Mesenchymal stem cell (in vitro differentiated cells and primary cell): ENCODE measurements at regions not wholly inside any gene's neighbourhood (a gene's known extent, or its start where the extent isn't known, plus 50 kb on each side); places are given as distances from the start of the nearest gene placed in this dataset.

Experiments
- DNase-seq: peaks from one replicate; pipeline ENCODE4 v3.0.0-alpha.2; 2013
- H2AFZ ChIP-seq: one replicate; pipeline ENCODE4 v1.6.1; 2013; ENCODE audit warnings: low read depth, mild to moderate bottlenecking, control low read depth, inconsistent platforms, low read length, moderate library complexity
- H2AK5ac ChIP-seq: 2 replicates; pipeline ENCODE4 v1.6.1; 2013; ENCODE audit warnings: low read length, moderate library complexity, mild to moderate bottlenecking, inconsistent platforms; ENCODE audit not compliant: severe bottlenecking
- H2BK120ac ChIP-seq: one replicate; pipeline ENCODE4 v1.6.1; 2013; ENCODE audit warnings: low read depth, mild to moderate bottlenecking, inconsistent platforms, low read length, moderate library complexity
- H2BK12ac ChIP-seq, 2 experiments: one replicate each; pipeline ENCODE4 v1.6.1; 2013; ENCODE audit warnings: inconsistent platforms in 2 of 2, low read length in 2 of 2, mild to moderate bottlenecking in 2 of 2, moderate library complexity in 2 of 2, control low read depth in 1 of 2
- H2BK15ac ChIP-seq: one replicate; pipeline ENCODE4 v1.6.1; 2013; ENCODE audit warnings: mild to moderate bottlenecking, low read depth, inconsistent platforms; ENCODE audit not compliant: poor library complexity, severe bottlenecking
- H2BK5ac ChIP-seq: 2 replicates; pipeline ENCODE4 v1.6.1; 2013; ENCODE audit warnings: low read depth, mild to moderate bottlenecking, low read length, control low read depth, inconsistent platforms; ENCODE audit not compliant: poor library complexity, severe bottlenecking
- H3K14ac ChIP-seq, 2 experiments: one replicate each; pipeline ENCODE4 v1.6.1; 2013; ENCODE audit warnings: inconsistent platforms in 2 of 2, low read length in 2 of 2, control low read depth in 1 of 2, mild to moderate bottlenecking in 1 of 2, moderate library complexity in 1 of 2
- H3K18ac ChIP-seq, 2 experiments: one replicate each; pipeline ENCODE4 v1.6.1; 2013; ENCODE audit warnings: inconsistent platforms in 2 of 2, low read length in 2 of 2, control low read depth in 1 of 2, low read depth in 1 of 2, mild to moderate bottlenecking in 1 of 2
- H3K23ac ChIP-seq, 2 experiments: one replicate each; pipeline ENCODE4 v1.6.1; 2013; ENCODE audit warnings: inconsistent platforms in 2 of 2, low read length in 2 of 2, mild to moderate bottlenecking in 2 of 2, moderate library complexity in 2 of 2, control low read depth in 1 of 2
- H3K27ac ChIP-seq: 2 replicates; pipeline ENCODE4 v1.5.1; 2013; ENCODE audit warnings: mild to moderate bottlenecking, moderate library complexity, low read length, control low read depth, inconsistent platforms; ENCODE audit not compliant: poor library complexity, severe bottlenecking
- H3K27me3 ChIP-seq, 2 experiments: 2 replicates each; pipeline versions ENCODE4 v1.6.1 to v1.7.0; 2013; ENCODE audit warnings: low read length in 2 of 2, mild to moderate bottlenecking in 2 of 2, moderate library complexity in 2 of 2, control low read depth in 1 of 2, inconsistent platforms in 1 of 2; ENCODE audit not compliant: control insufficient read depth in 1 of 2, insufficient read depth in 1 of 2
- H3K36me3 ChIP-seq, 2 experiments: 2 replicates each; pipeline versions ENCODE4 v1.6.1 to v1.7.0; 2013; ENCODE audit warnings: low read length in 2 of 2, control low read depth in 1 of 2, inconsistent platforms in 1 of 2, low read depth in 1 of 2, mild to moderate bottlenecking in 1 of 2; ENCODE audit not compliant: insufficient read depth in 2 of 2, control insufficient read depth in 1 of 2
- H3K4ac ChIP-seq, 2 experiments: one replicate each; pipeline ENCODE4 v1.6.1; 2013; ENCODE audit warnings: inconsistent platforms in 2 of 2, low read length in 2 of 2, mild to moderate bottlenecking in 2 of 2, moderate library complexity in 2 of 2, control low read depth in 1 of 2, low read depth in 1 of 2
- H3K4me1 ChIP-seq: 2 replicates; pipeline ENCODE4 v1.6.1; 2013; ENCODE audit warnings: low read depth, low read length, control low read depth; ENCODE audit not compliant: control insufficient read depth, insufficient read depth
- H3K4me2 ChIP-seq: 2 replicates; pipeline ENCODE4 v1.6.1; 2013; ENCODE audit warnings: low read length, mild to moderate bottlenecking, inconsistent platforms; ENCODE audit not compliant: poor library complexity, severe bottlenecking
- H3K4me3 ChIP-seq, 2 experiments: 2 replicates each; pipeline versions ENCODE4 v1.5.1 to v1.7.0; 2013; ENCODE audit warnings: low read length in 2 of 2, mild to moderate bottlenecking in 2 of 2, control low read depth in 1 of 2, low read depth in 1 of 2; ENCODE audit not compliant: insufficient read depth in 1 of 2
- H3K79me1 ChIP-seq: replicated peaks from 2 replicates; pipeline ENCODE4 v1.6.1; 2013; ENCODE audit warnings: mild to moderate bottlenecking, control low read depth, low read length, inconsistent platforms; ENCODE audit not compliant: poor library complexity, severe bottlenecking
- H3K9ac ChIP-seq: 2 replicates; pipeline ENCODE4 v1.7.0; 2013; ENCODE audit warnings: mild to moderate bottlenecking, low read length, moderate library complexity
- H3K9me3 ChIP-seq: 2 replicates; pipeline ENCODE4 v1.7.0; 2013; ENCODE audit warnings: mild to moderate bottlenecking, low read length; ENCODE audit not compliant: control insufficient read depth
- H4K8ac ChIP-seq: one replicate; pipeline ENCODE4 v1.6.1; 2013; ENCODE audit warnings: inconsistent platforms, mild to moderate bottlenecking, low read length, moderate library complexity
- H4K91ac ChIP-seq: one replicate; pipeline ENCODE4 v1.6.1; 2013; ENCODE audit warnings: mild to moderate bottlenecking, low read length, inconsistent platforms
- WGBS: methylation state at CpG from one replicate; pipeline ENCODE4 v1.1.7; 2013; ENCODE audit warnings: mixed read lengths; 5-methylcytosine and 5-hydroxymethylcytosine counted together

GRCh38 chr7:66871076-66871475 lies 49.9 kb upstream of the TMEM248 start:
- Histone ChIP-seq H3K9ac (no peak overlapping the region), H3K4me1 (no peaks in the 10 kb centered on the region), H2AFZ (no peak overlapping the region), H3K18ac (no peak overlapping the region), H3K79me1 (peaks cover 2% of the 10 kb centered on the region), H3K4ac (no peak overlapping the region), H3K4me3 (no peak overlapping the region), H2BK120ac (no peak overlapping the region), H3K23ac (no peak overlapping the region), H3K9me3 (no peaks in the 10 kb centered on the region), H2BK5ac (no peak overlapping the region), H3K27me3 (no peaks in the 10 kb centered on the region), H2BK12ac (no peak overlapping the region), H3K4me2 (no peak overlapping the region), H3K14ac (no peak overlapping the region), H3K36me3 (peaks cover 5 to 20% of the 10 kb centered on the region in 2 experiments), H3K27ac (no peak overlapping the region), H2BK15ac (no peak overlapping the region), H4K91ac (no peak overlapping the region), H4K8ac (no peak overlapping the region), H2AK5ac (no peak overlapping the region)
- WGBS, result 97% methylated on average over 2 of the region's 3 CpGs
- no peak for DNase-seq
